OCI-LY1 (cell line): ENCODE measurements at regions not wholly inside any gene's neighbourhood (a gene's known extent, or its start where the extent isn't known, plus 50 kb on each side); places are given as distances from the start of the nearest gene placed in this dataset.

Source experiments
- CTCF ChIP-seq: fragments of 200-600 bp; sonication (generic), shearing (Covaris generic); IDR thresholded peaks from 2 replicates; pipeline ENCODE4 v1.5.1; 2017; ENCODE audit warnings: mild to moderate bottlenecking, antibody characterized with exemption, low read length, moderate library complexity, mixed read lengths
- EZH2 ChIP-seq: fragments of 200-600 bp; sonication (generic), shearing (Covaris generic); IDR thresholded peaks from 2 replicates; pipeline ENCODE4 v1.8.0; 2017; ENCODE audit warnings: borderline replicate concordance, mixed run types, mild to moderate bottlenecking, antibody characterized with exemption, low read length, moderate library complexity, mixed read lengths

DNA sequence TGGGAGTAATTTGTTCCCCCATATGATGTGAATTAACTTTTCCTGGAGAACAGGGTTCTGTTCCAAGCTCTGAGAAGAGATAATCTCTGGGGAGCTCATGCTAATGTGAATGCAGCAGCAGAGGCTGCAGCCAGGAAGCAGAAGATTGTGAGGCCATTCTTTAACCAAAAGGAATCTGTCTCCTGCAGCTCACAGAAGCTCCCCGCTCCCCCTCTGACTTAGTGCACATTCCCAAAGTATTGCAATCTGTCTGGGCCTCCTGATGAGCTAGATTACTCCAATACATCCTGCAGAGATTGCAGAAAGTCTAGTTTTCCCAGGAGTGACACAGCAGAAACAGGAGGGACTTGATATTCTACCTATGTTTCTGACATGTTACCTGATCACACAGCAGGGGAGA lies 420.6 kb upstream of the FAT3 start:
- no peak for TF ChIP-seq CTCF
- TF ChIP-seq EZH2 = no peak
